IMR-90 (cell line): ENCODE measurements at regions not wholly inside any gene's neighbourhood (a gene's known extent, or its start where the extent isn't known, plus 50 kb on each side); places are given as distances from the start of the nearest gene placed in this dataset.

Experiments
- ATAC-seq: fragments of 200-7000 bp; cut with Tn5 transposase; 2 replicates; pipeline ENCODE4 v1.9.1; 2020; ENCODE audit warnings: low read depth, mild to moderate bottlenecking, moderate library complexity
- BruUV-seq: library from RNA; stranded (reverse); fragments of 400-500 nt; replicated peaks from 2 replicates; lab custom pipeline; 2021; lab: Mats Ljungman, UMichigan
- CTCF ChIA-PET: fragments of 300-600 bp; formaldehyde crosslinking; extraction: SDS; loops from one replicate; lab custom pipeline; 2021; ENCODE audit warnings: antibody characterized with exemption; lab: Yijun Ruan, JAX
- POLR2A ChIA-PET: fragments of 300-600 bp; sonication (Branson Sonifier 250); formaldehyde crosslinking; loops from one replicate; lab custom pipeline; 2022; ENCODE audit warnings: antibody characterized with exemption; ENCODE audit not compliant: unreplicated experiment; lab: Charles Lee
- DNase-seq: peaks from one replicate; pipeline ENCODE4 v3.0.0; 2013
- H2AFZ ChIP-seq: replicated peaks from 2 replicates; pipeline ENCODE3; 2013; ENCODE audit warnings: low read length, mild to moderate bottlenecking; ENCODE audit not compliant: poor library complexity
- H2AK5ac ChIP-seq: 2 replicates; pipeline ENCODE4 v1.6.1; 2013; ENCODE audit warnings: low read depth, low read length, inconsistent platforms
- H2AK9ac ChIP-seq: replicated peaks from 2 replicates; pipeline ENCODE3; 2013; ENCODE audit warnings: mild to moderate bottlenecking, low read depth, low read length, moderate library complexity; ENCODE audit not compliant: poor library complexity
- H2BK120ac ChIP-seq: 2 replicates; pipeline ENCODE4 v1.6.1; 2013; ENCODE audit warnings: low read depth, low read length, inconsistent platforms
- H2BK15ac ChIP-seq: 3 replicates; pipeline ENCODE4 v1.6.1; 2013; ENCODE audit warnings: low read depth, low read length, inconsistent platforms
- H2BK20ac ChIP-seq: 2 replicates; pipeline ENCODE4 v1.6.1; 2013; ENCODE audit warnings: low read depth, mild to moderate bottlenecking, inconsistent platforms, low read length, moderate library complexity
- H2BK5ac ChIP-seq: 2 replicates; pipeline ENCODE4 v1.6.1; 2013; ENCODE audit warnings: mild to moderate bottlenecking, low read depth, low read length, inconsistent platforms; ENCODE audit not compliant: poor library complexity, severe bottlenecking
- H3K14ac ChIP-seq: replicated peaks from 2 replicates; pipeline ENCODE4 v1.6.1; 2013; ENCODE audit warnings: low read depth, low read length, inconsistent platforms
- H3K18ac ChIP-seq: 2 replicates; pipeline ENCODE4 v1.6.1; 2013; ENCODE audit warnings: low read depth, low read length, control low read depth
- H3K23ac ChIP-seq: 2 replicates; pipeline ENCODE4 v1.6.1; 2013; ENCODE audit warnings: low read depth, low read length, inconsistent platforms
- H3K27ac ChIP-seq: 2 replicates; pipeline ENCODE4 v1.5.1; 2013; ENCODE audit warnings: mild to moderate bottlenecking, control low read depth, low read length; ENCODE audit not compliant: insufficient read depth
- H3K27me3 ChIP-seq: 2 replicates; pipeline ENCODE4 v1.6.1; 2013; ENCODE audit warnings: low read length; ENCODE audit not compliant: control insufficient read depth, insufficient read depth
- H3K36me3 ChIP-seq: 2 replicates; pipeline ENCODE4 v1.6.1; 2013; ENCODE audit warnings: low read length, mixed read lengths; ENCODE audit not compliant: control insufficient read depth, insufficient read depth
- H3K4ac ChIP-seq: 2 replicates; pipeline ENCODE4 v1.6.1; 2013; ENCODE audit warnings: low read depth, low read length, inconsistent platforms
- H3K4me1 ChIP-seq: 2 replicates; pipeline ENCODE4 v1.6.1; 2013; ENCODE audit warnings: low read length, mixed read lengths; ENCODE audit not compliant: control insufficient read depth, insufficient read depth
- H3K4me2 ChIP-seq: 2 replicates; pipeline ENCODE4 v1.6.1; 2013; ENCODE audit warnings: low read depth, mild to moderate bottlenecking, control low read depth, low read length, moderate library complexity
- H3K4me3 ChIP-seq: 2 replicates; pipeline ENCODE4 v1.5.1; 2013; ENCODE audit warnings: low read depth, mild to moderate bottlenecking, control low read depth, low read length, moderate library complexity; ENCODE audit not compliant: insufficient read depth
- H3K56ac ChIP-seq: 2 replicates; pipeline ENCODE4 v1.6.1; 2013; ENCODE audit warnings: low read length, inconsistent platforms; ENCODE audit not compliant: insufficient read depth; ENCODE audit errors: extremely low read depth
- H3K79me1 ChIP-seq, 2 experiments: 2 replicates each; pipeline ENCODE4 v1.6.1; 2013; ENCODE audit warnings: low read length in 2 of 2, inconsistent platforms in 1 of 2, low read depth in 1 of 2
- H3K9ac ChIP-seq: 2 replicates; pipeline ENCODE4 v1.6.1; 2013; ENCODE audit warnings: low read depth, low read length, control low read depth
- H3K9me1 ChIP-seq: 2 replicates; pipeline ENCODE4 v1.6.1; 2013; ENCODE audit warnings: low read length, inconsistent platforms; ENCODE audit not compliant: insufficient read depth
- H3K9me3 ChIP-seq: 2 replicates; pipeline ENCODE4 v1.6.1; 2013; ENCODE audit warnings: low read length; ENCODE audit not compliant: control insufficient read depth, insufficient read depth
- H4K20me1 ChIP-seq: 2 replicates; pipeline ENCODE4 v1.6.1; 2013; ENCODE audit warnings: low read length, inconsistent platforms; ENCODE audit not compliant: insufficient read depth
- H4K5ac ChIP-seq: 2 replicates; pipeline ENCODE4 v1.6.1; 2013; ENCODE audit warnings: mild to moderate bottlenecking, low read depth, low read length, control low read depth
- H4K8ac ChIP-seq, 2 experiments: 2 replicates each; pipeline ENCODE4 v1.6.1; 2013; ENCODE audit warnings: low read depth in 2 of 2, low read length in 2 of 2, control low read depth in 1 of 2, inconsistent platforms in 1 of 2
- H4K91ac ChIP-seq: 2 replicates; pipeline ENCODE4 v1.6.1; 2013; ENCODE audit warnings: low read depth, low read length, inconsistent platforms; ENCODE audit not compliant: insufficient read depth
- CEBPB ChIP-seq: IDR thresholded peaks from 2 replicates; pipeline ENCODE4 v1.6.1; 2012; ENCODE audit warnings: low read depth, low read length, improper control_type of control experiment
- CHD1 ChIP-seq: IDR thresholded peaks from 2 replicates; pipeline ENCODE4 v1.6.1; 2012; ENCODE audit warnings: low read depth, low read length, improper control_type of control experiment
- POLR2A ChIP-seq: IDR thresholded peaks from 2 replicates; pipeline ENCODE4 v1.6.1; 2012; ENCODE audit warnings: mild to moderate bottlenecking, low read depth, low read length
- RAD21 ChIP-seq: IDR thresholded peaks from 2 replicates; pipeline ENCODE4 v1.6.1; 2012; ENCODE audit warnings: low read length, improper control_type of control experiment
- RFX5 ChIP-seq: IDR thresholded peaks from 2 replicates; pipeline ENCODE4 v1.8.0; 2012; ENCODE audit warnings: low read depth, mild to moderate bottlenecking, low read length, moderate library complexity
- WGBS, 2 experiments: methylation state at CpG; one replicate each; pipeline versions ENCODE4 v1.1.5 to v1.1.7; 2013; ENCODE audit warnings: missing lambda C conversion rate in 2 of 2; ENCODE audit not compliant: insufficient read length in 1 of 2; ENCODE audit errors: extremely low coverage in 2 of 2; 5-methylcytosine and 5-hydroxymethylcytosine counted together
- dilution Hi-C: fragments of 300-500 bp; cut with HindIII; formaldehyde crosslinking; loops from one replicate; pipeline ENCODE4 v1.14.3; 2018; ENCODE audit warnings: low sequenced_read_pairs; ENCODE audit not compliant: unreplicated experiment
- in situ Hi-C: fragments of 300-500 bp; cut with MboI; formaldehyde crosslinking; loops from 3 replicates; pipeline ENCODE4 v1.14.3; 2019; ENCODE audit warnings: low sequenced_read_pairs, inconsistent platforms, mixed read lengths
- intact Hi-C: fragments of 100-400 bp; cut with micrococcal nuclease; formaldehyde crosslinking; loops from 2 replicates; pipeline ENCODE4 v1.10.0; 2022
- TF ChIP-seq, protein P1 (sequence below): conservative IDR thresholded peaks from 2 replicates; pipeline ENCODE4 v1.5.1; 2012; ENCODE audit warnings: mild to moderate bottlenecking, low read depth, low read length, improper control_type of control experiment

DNA sequence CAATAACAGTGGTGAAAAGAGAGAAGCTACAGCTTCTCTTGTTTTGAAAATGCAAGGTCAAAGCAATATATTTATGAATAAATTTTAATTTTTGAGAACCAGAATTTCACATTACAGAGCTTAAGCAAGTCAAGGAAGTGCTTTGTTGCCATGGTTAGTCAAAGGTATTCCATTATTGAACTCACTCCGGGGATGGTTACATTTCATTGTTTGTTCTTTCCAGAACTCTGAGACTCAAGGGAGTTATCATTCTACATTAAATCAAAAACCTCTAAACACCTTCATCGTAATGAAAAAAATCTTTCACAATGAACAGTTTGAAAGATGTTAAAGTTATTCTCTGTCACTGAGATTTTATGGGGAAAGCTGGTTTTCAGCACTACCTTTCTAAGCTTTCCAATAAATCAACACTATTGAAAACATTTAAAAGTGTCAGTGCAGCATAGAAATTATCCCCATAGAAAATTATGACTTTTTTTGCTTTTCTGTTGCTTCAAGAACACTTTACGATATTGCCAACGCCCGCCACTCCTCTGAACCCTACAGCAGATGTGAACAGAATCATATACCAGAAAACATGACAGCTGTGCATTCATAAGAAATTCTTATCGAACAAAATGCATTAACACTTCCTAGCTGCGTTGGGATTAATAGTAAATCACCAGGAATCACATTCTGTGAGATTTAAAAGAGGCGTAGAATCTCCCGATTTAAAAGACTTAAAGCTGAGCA lies 83.0 kb downstream of the OTOL1 start:
- no peak overlapping the region for H3K23ac ChIP-seq
- no peak overlapping the region for H3K4ac ChIP-seq
- H2AK9ac ChIP-seq: no peak overlapping the region
- dilution Hi-C loops: no loop called here
- no peak overlapping the region for H2BK20ac ChIP-seq
- no peak overlapping the region for H4K91ac ChIP-seq
- CTCF ChIA-PET: no interaction called here
- 0 out of 2 replicates have a peak, but pooled peaks cover 1% of the 10 kb centered on the region for H3K9me3 ChIP-seq
- H2AFZ ChIP-seq: no peak overlapping the region
- H3K9me1 ChIP-seq: no peaks in the 10 kb centered on the region
- H3K4me2 ChIP-seq: no peak overlapping the region
- H2BK15ac ChIP-seq: no peak overlapping the region
- H3K4me1 ChIP-seq: no peaks in the 10 kb centered on the region
- H3K14ac ChIP-seq: no peak overlapping the region
- no peak for TF ChIP-seq CHD1
- TF ChIP-seq, protein P1, sequence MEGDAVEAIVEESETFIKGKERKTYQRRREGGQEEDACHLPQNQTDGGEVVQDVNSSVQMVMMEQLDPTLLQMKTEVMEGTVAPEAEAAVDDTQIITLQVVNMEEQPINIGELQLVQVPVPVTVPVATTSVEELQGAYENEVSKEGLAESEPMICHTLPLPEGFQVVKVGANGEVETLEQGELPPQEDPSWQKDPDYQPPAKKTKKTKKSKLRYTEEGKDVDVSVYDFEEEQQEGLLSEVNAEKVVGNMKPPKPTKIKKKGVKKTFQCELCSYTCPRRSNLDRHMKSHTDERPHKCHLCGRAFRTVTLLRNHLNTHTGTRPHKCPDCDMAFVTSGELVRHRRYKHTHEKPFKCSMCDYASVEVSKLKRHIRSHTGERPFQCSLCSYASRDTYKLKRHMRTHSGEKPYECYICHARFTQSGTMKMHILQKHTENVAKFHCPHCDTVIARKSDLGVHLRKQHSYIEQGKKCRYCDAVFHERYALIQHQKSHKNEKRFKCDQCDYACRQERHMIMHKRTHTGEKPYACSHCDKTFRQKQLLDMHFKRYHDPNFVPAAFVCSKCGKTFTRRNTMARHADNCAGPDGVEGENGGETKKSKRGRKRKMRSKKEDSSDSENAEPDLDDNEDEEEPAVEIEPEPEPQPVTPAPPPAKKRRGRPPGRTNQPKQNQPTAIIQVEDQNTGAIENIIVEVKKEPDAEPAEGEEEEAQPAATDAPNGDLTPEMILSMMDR: no peak
- no peak for TF ChIP-seq RFX5
- TF ChIP-seq POLR2A: no peak
- no peak for TF ChIP-seq RAD21
- no peak for TF ChIP-seq CEBPB
- POLR2A ChIA-PET: no interaction called here
- H4K8ac ChIP-seq: no peak overlapping the region
- H3K27me3 ChIP-seq: no peaks in the 10 kb centered on the region
- H4K5ac ChIP-seq: no peak overlapping the region
- no peak overlapping the region for H3K27ac ChIP-seq
- H3K36me3 ChIP-seq: no peaks in the 10 kb centered on the region
- H2BK120ac ChIP-seq: no peak overlapping the region
- in situ Hi-C loops: no loop called here
- no peak overlapping the region for H3K56ac ChIP-seq
- BruUV-seq: no TSS peak
- H3K4me3 ChIP-seq: no peak overlapping the region
- no peaks in the 10 kb centered on the region for H3K79me1 ChIP-seq
- H2AK5ac ChIP-seq: no peak overlapping the region
- ATAC-seq (no peak), DNase-seq (no peak)
- no CpG with 5 or more reads among the region's 9 CpGs for WGBS, 2 experiments
- no peaks in the 10 kb centered on the region for H4K20me1 ChIP-seq
- no peak overlapping the region for H2BK5ac ChIP-seq
- intact Hi-C loops: no loop called here
- H3K9ac ChIP-seq: no peak overlapping the region
- no peak overlapping the region for H3K18ac ChIP-seq
